Nephron (organoid): ENCODE measurements at regions not wholly inside any gene's neighbourhood (a gene's known extent, or its start where the extent isn't known, plus 50 kb on each side); places are given as distances from the start of the nearest gene placed in this dataset.

Source experiments
- H3K27ac Mint-ChIP-seq, 3 experiments: 2 replicates each; pipeline ENCODE4 v1.8.0; 2020; ENCODE audit warnings: mixed read lengths in 3 of 3, mild to moderate bottlenecking in 2 of 3, moderate library complexity in 1 of 3
- H3K27me3 Mint-ChIP-seq: 2 replicates; pipeline ENCODE4 v1.8.0; 2021; ENCODE audit warnings: low read depth, mild to moderate bottlenecking, moderate library complexity, mixed read lengths
- H3K36me3 Mint-ChIP-seq: 2 replicates; pipeline ENCODE4 v1.8.0; 2020; ENCODE audit warnings: low read depth, mixed read lengths
- H3K4me1 Mint-ChIP-seq: 2 replicates; pipeline ENCODE4 v1.8.0; 2020; ENCODE audit warnings: mixed read lengths
- H3K4me3 Mint-ChIP-seq, 3 experiments: 2 replicates each; pipeline ENCODE4 v1.8.0; 2020; ENCODE audit warnings: mild to moderate bottlenecking in 3 of 3, mixed read lengths in 3 of 3, moderate library complexity in 2 of 3
- H3K9me3 Mint-ChIP-seq: 2 replicates; pipeline ENCODE4 v1.8.0; 2020; ENCODE audit warnings: mixed read lengths
- CTCF ChIP-seq, 3 experiments: fragments of 200-600 bp; sonication (generic); IDR thresholded peaks; one replicate each; pipeline ENCODE4 v1.5.0; 2021; ENCODE audit warnings: antibody characterized with exemption in 3 of 3; ENCODE audit not compliant: unreplicated experiment in 3 of 3

- Mint-ChIP-seq H3K36me3 (no peaks in the 10 kb centered on the region), H3K9me3 (peaks cover 5% of the 10 kb centered on the region)
Observed at GRCh38 chr6:22956029-22956681, 386.8 kb downstream of the HDGFL1 start.

GRCh38 chr6:22958677-22959076 lies 389.3 kb downstream of the HDGFL1 start:
- no peak for TF ChIP-seq CTCF (IDR thresholded peaks at IDR 0.05; ENCODE audit: unreplicated experiment in 3 of 3)
- no peaks in the 10 kb centered on the region for H3K36me3 Mint-ChIP-seq
- peaks cover 72% of the 10 kb centered on the region for H3K4me1 Mint-ChIP-seq
- H3K9me3 Mint-ChIP-seq = peaks cover 5% of the 10 kb centered on the region
- peak overlapping the region in 2 of 3 experiments; percentile 0 to 88 for H3K27ac Mint-ChIP-seq
- no peak overlapping the region for H3K4me3 Mint-ChIP-seq
- no peaks in the 10 kb centered on the region for H3K27me3 Mint-ChIP-seq

More at GRCh38 chr6:22956029-22956681, 386.8 kb downstream of the HDGFL1 start:
- Mint-ChIP-seq H3K27me3 (no peaks in the 10 kb centered on the region), H3K4me3 (no peak overlapping the region), H3K4me1 (peaks cover 79% of the 10 kb centered on the region), H3K27ac (peak overlapping the region; percentile 69 to 88 (median 88))
- peak in 1 of 3 experiments; percentile 10 for TF ChIP-seq CTCF (IDR thresholded peaks at IDR 0.05; ENCODE audit: unreplicated experiment in 3 of 3)

GRCh38 chr6:22959571-22959970 lies 390.2 kb downstream of the HDGFL1 start:
- peaks cover 65% of the 10 kb centered on the region for H3K4me1 Mint-ChIP-seq
- no peak overlapping the region for H3K4me3 Mint-ChIP-seq
- no peaks in the 10 kb centered on the region for H3K27me3 Mint-ChIP-seq
- no peaks in the 10 kb centered on the region for H3K36me3 Mint-ChIP-seq
- peak overlapping the region in 1 of 3 experiments; percentile 57 for H3K27ac Mint-ChIP-seq
- H3K9me3 Mint-ChIP-seq = peaks cover 7% of the 10 kb centered on the region
- no peak for TF ChIP-seq CTCF (IDR thresholded peaks at IDR 0.05; ENCODE audit: unreplicated experiment in 3 of 3)

GRCh38 chr6:22964334-22964733 lies 395.0 kb downstream of the HDGFL1 start:
- Mint-ChIP-seq H3K27me3 (no peaks in the 10 kb centered on the region), H3K4me3 (no peak overlapping the region), H3K27ac (no peak overlapping the region), H3K4me1 (peaks cover 37% of the 10 kb centered on the region), H3K36me3 (no peaks in the 10 kb centered on the region), H3K9me3 (peaks cover 6% of the 10 kb centered on the region)
- no peak for TF ChIP-seq CTCF (IDR thresholded peaks at IDR 0.05; ENCODE audit: unreplicated experiment in 3 of 3)

GRCh38 chr6:22965889-22966288 lies 396.5 kb downstream of the HDGFL1 start:
- no peaks in the 10 kb centered on the region for H3K36me3 Mint-ChIP-seq
- no peak for TF ChIP-seq CTCF (IDR thresholded peaks at IDR 0.05; ENCODE audit: unreplicated experiment in 3 of 3)
- peak overlapping the region; percentile 34 to 59 (median 50) for H3K27ac Mint-ChIP-seq
- peaks cover 6% of the 10 kb centered on the region for H3K9me3 Mint-ChIP-seq
- H3K27me3 Mint-ChIP-seq = no peaks in the 10 kb centered on the region
- no peak overlapping the region for H3K4me3 Mint-ChIP-seq
- peaks cover 23% of the 10 kb centered on the region for H3K4me1 Mint-ChIP-seq
